GM21619 (cell line): ENCODE measurements at regions not wholly inside any gene's neighbourhood (a gene's known extent, or its start where the extent isn't known, plus 50 kb on each side); places are given as distances from the start of the nearest gene placed in this dataset.

Experiments used
- ATAC-seq: cut with Tn5 transposase; IDR thresholded peaks from one replicate; pipeline ENCODE4 v1.9.1; 2021; ENCODE audit not compliant: unreplicated experiment

DNA sequence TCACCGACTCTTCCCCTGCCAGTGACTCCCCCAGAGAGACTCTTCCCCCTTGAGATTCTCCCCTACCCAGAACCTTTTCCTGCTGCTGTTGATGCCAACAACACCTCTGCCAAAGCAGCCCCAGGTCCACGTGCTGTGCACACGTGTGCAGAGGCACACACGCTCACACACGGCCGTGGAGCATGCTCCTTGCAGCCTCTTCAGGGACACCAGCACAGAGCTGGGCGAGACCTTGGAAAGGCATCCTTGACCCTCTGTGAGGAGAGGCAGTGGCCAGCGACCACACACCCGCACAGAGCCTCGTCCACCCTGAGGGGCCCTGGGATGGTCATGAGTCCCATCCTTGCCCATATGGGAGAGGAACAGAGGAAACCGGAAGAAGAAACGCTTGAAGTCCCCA, 181.9 kb downstream of the RBFOX3 start:
- no peak for ATAC-seq

DNA sequence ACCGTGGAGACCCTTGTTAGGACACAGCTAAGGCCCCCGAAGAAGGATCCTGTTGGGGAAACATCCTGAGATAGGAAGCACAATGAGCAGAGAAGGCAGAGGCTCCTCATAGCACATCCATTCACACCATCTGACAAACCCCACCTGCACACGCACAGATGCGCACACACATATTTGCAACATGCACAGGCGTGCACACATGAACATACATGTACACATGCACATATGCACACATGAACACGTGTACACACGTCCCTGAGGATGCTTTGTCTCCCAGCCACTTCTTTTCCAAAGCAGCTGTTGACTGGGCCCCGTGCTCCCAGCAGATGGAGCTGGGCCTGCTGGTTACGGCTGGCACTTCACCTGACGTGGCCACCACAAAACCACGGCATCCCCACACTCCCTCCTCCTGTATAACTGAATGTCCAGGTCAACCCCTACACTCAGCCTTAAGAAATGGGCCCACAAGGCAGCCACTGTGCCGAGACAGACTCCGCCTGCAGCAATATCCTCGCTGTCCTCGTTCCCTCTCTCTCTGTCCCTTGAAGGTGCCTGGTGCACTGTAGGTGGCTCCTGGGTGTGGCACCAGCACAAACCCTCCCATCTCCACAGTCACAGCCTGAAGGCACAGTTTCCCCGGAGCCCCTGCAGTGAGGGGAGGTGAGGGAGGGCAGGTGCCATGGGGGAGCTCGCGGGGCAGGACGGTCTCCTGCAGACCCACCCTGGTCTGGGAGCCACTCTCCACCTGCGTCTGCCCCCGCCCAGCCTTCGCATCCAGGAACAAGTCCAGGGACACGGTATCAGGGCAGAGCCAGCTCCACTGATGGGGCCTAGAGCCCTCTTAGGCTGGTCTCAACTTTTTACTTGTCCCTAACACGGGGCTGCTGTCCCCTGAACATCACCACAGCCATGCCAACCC, 183.0 kb downstream of the RBFOX3 start:
- ATAC-seq, result no peak

DNA sequence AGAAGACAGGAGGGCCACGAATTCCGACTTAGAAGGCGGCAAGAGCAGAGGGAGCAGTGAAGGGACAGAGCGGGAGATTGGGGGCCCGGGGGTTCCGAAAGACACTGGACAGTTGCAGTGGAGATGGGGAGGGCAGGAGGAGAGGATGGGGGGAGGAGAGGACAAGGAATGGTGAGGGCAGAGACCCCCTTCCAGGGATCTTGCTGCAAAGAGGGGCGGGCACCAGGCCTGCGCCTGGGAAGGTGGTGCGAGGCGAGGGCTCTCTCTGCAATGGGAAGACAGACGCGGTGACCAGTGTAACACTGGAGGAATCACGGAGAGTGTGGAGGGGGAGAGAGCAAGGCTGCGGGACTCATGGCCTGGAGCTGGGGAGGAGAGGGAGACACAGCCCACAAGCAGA, 185.2 kb downstream of the RBFOX3 start:
- no peak for ATAC-seq

DNA sequence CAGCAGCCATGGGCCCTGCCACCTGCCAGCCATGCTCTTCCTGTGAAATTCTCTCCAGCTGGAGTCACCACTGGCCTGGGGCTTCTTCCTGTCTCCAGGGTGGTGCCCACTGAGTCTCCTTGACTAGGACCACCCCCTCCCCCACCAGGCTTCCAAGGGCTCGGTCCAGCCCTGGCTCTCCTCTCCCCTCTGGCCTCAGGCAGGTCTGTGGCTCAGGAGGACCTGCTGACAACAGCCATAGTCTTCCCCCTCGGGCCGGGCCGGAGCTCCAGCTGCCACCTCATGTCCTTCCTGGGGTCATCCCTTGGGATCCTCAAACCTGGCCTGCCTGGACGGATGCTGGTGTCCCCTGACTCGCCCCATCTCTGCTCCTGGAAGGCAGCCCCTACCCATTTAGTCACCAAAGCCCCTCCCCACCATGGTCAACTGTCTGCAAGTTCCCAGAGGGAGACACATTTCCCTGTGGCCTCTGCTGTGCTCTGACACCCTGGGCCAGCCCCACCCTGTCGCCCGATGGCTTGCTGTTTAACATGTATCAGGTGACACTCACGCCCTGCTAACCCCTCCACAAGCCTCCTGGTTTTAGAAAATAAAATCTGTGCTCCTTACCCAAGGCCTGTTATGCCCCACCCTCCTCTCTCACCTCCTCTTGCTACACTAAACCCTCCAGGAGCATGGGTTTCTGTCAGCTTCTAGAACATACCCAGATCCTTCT, 186.2 kb downstream of the RBFOX3 start:
- no peak for ATAC-seq

DNA sequence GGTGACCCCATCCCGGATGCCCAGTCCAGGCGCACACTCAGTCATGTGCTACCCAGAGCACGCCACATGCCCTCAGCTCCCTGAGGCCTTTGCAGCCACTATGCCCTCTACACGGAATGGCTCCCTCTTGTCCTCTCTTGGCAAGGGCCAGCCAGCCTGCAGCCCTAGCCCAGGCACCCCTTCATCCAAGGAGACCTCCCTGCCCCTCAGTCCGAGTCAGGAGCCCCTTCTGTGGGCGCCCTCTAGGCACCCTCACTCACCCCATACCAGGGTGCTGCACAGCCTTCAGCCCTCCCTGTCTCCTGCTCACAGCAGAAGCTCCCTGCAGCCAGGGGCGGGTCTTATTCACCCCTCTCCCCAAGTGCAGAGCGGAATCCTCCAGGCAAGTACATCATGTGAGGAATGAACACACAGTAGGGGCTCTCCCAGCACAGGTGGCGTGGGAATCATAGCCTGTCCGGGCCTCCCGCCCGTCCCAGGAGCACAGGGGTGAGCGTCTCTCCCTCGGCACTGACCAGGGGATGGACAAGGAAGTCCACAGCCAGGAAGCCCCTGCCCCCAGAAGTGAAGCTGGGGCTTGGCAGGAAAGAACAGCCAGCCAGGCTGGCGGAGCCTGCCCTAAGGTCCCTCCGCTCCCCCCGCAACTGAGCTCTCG, 186.9 kb downstream of the RBFOX3 start:
- no peak for ATAC-seq

DNA sequence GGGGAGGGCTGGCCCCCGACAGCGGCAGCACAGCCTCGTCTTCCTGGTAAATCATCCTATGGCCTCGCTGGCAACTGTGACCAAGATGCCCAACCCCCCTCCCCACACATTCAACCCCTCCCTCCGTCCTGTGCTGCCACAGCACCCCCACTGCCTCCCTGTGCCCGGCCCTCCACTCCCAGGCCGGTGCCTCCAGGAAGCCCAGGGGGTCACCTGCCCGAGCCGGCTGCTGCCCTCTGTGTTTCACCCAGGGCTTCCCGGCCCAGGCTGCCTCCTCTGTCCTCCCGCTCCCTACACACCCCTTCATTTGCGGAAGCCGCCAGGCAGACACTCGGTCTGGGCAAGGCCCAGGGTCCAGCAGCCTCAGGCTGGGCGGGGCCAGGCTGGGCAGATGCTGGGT, 188.6 kb downstream of the RBFOX3 start:
- no peak for ATAC-seq

DNA sequence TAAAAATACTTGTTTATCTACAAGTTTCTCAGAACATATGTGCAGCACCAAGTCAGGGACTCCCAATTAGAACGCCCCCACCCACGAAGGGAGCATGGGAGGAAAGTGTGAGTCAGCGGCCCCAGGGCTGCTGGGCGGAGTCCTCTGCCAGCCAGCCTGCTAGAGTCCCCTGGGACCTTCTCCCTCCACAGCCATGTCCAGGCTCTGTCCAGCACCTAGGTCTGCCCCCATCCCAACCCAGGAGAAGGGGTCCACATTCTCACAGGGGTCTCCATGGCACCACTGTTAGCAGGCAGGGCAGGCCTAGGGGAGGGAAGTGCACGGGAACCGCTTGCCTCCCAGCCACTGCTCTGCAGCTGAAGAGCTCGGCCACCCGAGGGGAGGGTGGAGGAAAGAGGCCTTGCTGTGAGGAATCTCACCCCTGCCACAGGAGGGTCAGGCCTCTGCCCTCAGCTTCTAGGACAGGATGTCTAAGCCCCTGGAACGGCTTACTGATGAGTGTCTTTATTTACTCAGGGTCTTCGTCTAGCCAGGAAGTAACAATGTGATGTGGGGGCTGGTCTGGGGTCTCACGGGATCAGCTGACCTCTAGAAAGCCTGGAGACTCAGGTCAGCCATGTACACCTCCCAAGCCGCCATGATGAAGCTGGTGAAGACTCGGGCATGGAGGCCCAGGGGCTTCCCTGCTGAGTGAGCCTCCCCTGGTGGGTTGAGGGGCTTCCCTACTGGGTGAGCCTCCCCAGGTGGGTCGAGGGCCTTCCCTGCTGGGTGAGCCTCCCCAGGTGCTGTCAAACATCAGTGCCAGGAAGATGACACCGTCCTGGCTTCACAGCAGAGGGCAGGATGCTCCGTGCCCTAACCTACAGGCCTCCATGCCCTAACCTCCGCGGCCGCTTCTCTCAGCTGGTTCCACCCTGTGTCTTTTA, 190.3 kb downstream of the RBFOX3 start:
- no peak for ATAC-seq

DNA sequence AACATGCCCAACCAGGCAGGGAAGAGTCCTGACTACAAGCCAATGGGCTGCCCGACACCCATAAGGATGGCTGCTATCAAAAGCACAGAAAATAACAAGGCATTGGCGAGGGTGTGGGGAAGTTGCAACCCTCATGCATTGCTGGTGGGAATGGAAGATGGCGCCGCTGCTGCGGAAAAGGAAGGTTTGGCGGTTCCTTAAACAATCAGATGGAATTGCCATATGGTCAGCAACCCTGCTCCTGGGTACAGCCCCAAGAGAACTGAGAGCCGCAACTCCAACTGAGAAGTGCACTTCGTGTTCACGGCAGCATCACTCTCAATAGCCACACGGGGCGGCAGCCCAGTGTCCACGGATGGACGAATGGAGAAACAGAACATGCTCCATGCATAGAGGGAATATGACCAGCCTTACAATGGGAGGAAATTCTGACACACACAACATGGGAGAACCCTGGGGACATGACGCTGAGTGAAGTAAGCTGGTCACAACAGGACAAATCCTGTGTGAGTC, 193.3 kb downstream of the RBFOX3 start:
- no peak for ATAC-seq

DNA sequence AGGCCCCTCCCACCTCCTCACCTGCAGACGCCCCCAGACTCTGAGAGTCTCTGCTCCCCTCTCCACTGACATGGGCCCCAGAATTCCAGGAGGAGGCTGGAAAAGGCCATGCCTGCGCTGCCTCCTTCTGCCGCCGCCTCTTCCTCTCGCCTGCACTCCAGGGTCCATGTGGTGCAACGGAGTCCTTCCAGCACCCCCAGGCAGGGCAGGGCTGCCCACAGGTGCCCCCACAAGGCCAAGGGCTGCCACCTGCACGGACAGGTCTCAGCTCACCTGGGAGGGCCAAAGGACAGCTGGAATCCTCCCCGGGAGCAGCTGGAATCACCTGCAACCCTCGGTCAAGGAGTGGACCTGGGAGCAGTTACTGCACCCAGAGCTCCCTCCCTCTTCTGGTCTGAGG, 194.9 kb downstream of the RBFOX3 start:
- ATAC-seq, result no peak

DNA sequence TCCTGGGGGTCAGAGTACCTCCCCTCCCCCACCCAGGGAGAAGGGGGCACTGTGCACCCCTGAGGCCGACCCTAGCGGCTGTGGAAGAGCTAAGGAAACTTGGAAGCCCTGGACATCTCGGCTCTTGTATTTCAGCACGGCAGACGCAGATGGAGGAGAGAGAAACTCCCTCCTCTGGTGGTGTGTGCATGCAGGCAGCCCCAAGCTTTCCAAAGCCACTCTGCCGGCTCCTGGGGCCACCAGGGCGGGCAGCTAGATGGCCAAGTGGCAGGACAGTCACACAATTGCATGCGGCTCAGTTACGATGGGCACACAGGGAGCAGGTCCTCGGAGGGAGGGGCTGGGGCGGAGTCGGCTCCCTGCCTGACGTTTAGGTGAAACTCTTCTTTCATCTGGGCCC, 195.5 kb downstream of the RBFOX3 start:
- no peak for ATAC-seq

DNA sequence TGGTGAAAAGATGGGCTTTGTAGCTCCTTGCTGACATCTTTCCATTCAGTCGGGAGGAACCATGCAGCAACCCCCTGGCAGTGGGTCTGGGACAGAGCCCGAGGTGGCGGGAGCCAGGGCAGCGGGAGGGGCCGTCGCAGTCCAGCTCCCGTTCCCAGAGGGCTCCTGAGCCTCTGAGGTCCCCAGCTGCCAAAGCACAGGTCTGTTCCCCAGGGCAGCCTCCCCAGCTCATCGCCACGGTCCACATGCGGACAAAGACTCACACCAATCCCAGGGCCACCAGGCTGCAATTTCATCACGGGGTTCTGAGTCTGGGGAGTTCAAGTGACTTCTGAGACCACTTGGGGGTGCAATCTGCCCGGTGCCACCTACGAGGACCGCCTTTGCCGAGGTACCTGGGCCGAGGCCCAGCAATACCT, 196.0 kb downstream of the RBFOX3 start:
- no peak for ATAC-seq

DNA sequence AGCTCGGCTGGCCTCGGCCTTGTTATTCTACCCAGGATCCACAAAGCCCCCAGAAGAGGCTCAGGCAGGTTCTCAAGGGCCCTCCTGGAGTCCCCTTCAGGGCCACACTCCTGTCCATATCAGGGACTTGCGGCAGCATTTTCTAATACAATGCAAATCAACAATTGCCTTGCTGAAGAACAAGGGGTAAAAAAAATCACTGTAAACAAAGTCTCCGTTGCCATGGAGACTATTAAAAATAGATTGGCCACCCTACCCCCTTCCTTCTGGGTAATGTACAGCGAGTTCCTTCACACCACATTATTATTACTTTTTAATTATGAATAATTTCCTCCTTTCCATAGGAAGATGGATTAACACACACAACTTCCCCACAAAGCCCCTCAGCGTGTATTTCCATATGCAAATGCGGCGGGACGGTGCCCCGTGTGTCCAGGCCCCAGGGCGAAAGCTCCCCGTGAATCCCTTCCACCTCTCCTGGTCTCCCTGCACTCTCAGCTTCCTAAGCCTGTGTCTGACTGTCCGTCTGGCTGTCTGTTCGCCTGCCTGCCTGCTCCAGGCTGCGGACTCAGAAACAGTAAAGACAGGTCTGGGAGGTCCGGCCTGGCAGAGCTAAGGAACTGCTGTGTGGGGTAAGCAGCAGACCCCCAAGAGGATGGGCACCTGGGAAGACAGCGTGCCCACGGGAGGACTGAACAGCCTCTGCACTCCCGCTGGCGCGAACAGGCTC, 196.6 kb downstream of the RBFOX3 start:
- ATAC-seq, result no peak

DNA sequence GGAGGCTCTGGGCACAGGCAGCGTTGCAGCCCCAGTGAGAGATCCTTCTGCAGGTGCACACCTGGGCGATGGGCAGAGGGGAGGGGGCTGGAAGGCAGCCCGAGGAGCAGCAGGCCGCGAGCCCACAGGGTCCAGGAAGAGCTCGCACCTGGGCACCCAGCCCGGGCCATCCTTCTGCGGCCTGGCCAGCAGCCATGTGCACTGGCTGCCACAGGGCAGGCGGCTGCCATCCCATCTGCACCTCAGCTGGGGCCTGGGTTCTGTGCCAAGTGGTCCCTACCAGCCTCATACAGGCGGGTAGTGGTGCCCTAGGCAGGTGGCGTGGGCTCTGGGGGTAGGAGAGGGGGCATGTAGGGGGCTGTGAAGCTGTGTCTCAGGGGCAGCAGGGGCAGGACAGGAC, 197.2 kb downstream of the RBFOX3 start:
- ATAC-seq, result no peak

DNA sequence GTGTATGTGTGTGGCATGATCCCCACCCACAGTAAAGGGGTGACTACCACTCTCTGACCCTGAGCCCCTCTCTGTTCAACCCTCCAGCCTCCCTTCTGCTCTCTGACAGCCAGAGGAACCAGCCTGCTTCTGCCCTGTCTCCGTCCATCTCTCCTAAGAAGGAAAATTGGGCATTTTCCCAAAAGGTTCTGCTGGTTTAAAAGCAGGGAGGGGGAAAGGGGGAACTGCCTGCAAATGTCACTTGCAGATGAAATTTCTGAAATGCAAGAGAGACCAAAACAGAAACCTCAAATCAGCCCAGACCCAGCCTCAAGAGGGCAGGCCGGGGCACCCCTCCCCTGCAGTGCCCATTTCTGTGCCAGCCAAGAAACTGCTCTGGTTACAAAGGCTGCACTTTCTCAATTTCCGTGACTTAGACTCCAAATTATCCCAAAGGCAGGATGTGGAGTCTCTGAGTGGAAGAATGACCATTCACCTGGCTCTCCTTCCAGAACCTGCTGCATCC, 197.9 kb downstream of the RBFOX3 start:
- ATAC-seq, result no peak

DNA sequence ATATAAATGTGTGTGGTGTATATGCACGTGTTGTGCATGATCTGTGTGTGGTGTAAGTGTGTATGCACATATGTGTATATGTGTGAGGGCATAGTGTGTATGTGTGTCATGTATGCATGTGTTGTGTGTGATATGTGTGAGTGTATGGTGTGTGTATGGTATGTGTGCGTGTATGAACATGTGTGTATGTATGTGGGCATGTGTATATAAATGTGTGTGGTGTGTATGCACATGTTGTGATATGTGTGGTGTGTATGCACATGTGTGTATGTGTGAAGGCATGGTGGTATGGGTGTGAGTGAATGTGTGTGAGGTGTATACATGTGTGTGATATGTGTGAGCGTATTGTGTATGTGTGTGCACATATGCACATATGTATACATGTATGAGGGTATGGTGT, 198.7 kb downstream of the RBFOX3 start:
- no peak for ATAC-seq

DNA sequence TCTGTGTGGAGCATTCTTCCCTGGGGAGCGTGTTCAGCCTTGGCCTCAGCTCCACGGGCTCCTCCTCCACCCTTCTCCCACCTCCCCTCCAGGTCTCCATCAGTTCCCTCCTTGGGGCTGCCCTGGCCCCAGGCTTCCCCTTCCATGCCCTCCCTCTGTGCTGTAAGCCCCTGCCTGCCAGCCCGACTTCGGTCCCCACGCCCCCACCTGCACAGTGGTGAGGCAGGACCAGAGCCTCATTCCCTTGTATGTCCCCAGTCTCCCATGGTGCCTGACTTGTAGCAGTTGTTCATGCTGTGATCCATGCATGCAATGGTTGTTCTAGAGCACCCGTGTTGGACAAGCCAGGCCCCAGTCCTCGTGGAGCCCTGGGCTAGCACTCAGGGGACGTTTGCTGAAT, 199.4 kb downstream of the RBFOX3 start:
- no peak for ATAC-seq

DNA sequence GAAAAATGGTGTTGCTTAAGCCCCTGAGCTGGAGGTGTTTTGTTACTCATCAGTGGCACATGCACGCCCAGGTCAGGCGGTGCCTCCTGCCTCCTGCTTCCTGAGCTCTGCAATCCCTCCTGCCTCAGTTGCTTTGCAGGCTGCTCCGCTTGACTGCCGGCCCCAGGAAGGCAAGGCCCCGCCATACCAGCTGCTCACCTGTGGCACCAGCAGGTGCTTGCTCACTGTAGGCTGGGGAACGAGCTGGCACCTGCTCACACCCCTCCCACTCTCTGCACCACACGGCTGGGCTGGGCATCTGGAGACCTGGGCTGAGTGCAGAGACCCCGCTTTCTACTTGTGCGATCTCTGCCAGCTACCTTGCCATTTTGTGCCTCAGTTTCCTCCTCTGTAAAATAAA, 200.2 kb downstream of the RBFOX3 start:
- no peak for ATAC-seq

DNA sequence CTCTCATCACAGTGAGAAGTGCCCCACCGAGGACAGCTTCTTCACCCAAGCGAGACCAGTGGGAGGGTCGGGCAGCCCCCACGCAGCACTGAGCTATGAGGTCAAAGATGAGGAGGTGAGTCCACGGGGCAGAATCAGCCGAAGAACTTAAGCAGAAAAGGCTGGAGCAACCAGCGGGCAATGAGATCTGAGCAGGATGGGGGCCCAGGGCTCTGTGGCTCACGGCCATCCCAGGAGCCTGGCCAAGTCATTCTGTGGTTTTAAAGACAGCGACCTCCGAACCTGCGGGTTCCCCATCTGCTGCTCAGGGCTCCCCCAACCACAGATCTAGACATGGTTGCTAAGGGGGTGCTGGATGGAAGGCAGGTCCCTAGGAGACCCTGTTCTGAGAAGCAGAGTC, 202.6 kb downstream of the RBFOX3 start:
- no peak for ATAC-seq

DNA sequence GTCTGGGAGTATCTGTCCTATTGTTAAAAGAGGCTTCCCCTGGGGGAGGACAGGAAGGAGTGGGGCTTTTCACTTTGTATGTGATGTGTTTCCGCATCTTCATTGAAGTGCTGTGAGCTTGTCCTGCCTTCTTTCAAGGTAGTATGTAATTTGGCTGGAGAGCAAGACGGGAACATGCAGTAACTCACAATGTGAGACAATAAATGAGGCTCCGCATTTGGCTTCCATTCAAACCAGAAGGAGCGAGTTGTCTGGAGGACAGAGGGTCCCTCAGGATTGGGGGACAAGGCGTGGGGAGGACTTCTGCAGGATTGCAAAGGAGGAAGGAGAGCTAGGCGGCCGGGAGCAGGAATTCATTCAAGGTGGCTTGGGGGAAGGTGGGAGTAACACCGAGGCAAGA, 203.5 kb downstream of the RBFOX3 start:
- ATAC-seq, result no peak

DNA sequence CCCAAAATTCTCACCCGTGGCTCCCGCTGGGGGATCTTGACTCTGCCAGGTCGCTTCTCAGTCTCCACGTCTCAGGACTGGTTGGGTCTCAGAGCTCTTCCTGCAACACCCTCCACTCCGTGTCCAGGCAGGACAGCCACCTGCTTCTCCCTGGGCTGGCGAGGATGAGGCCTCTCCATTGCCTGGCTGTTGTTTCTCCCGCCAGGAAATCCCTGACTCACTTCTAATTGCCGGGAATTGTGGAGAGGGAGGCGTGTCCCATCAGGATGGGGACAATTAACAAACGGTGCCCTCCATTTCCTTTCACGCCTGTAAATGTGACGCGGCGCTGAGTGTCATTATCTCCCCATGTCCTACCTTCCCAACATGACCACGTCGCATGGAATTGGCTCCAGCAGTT, 204.5 kb downstream of the RBFOX3 start:
- ATAC-seq, result no peak
